Ovary (tissue), 7 donors: ENCODE measurements at regions not wholly inside any gene's neighbourhood (a gene's known extent, or its start where the extent isn't known, plus 50 kb on each side); places are given as distances from the start of the nearest gene placed in this dataset.

ENCODE experiments used
- DNase-seq, 5 donors: peaks; one replicate each; pipeline ENCODE4 v3.0.0-alpha.2; 2019 to 2020
- H3K27ac ChIP-seq, 2 donors: fragments of 200-600 bp; one replicate each; pipeline versions ENCODE4 v1.5.1 to v1.8.0; 2019 to 2022
- H3K27me3 ChIP-seq: fragments of 200-600 bp; one replicate; pipeline ENCODE4 v1.8.0; 2022
- H3K36me3 ChIP-seq: fragments of 200-600 bp; sonication (generic); one replicate; pipeline ENCODE4 v1.5.1; 2019
- H3K4me1 ChIP-seq: one replicate; pipeline ENCODE4 v1.8.1; 2013; ENCODE audit warnings: mild to moderate bottlenecking, moderate library complexity; ENCODE audit not compliant: insufficient read depth
- H3K4me3 ChIP-seq: fragments of 200-600 bp; sonication (generic); one replicate; pipeline ENCODE4 v1.5.1; 2017
- H3K9me3 ChIP-seq, 2 donors: fragments of 200-600 bp in 1 of 2; sonication (generic) in 1 of 2; one replicate each; pipeline versions ENCODE4 v1.5.1 to v1.8.1; 2013 to 2019; ENCODE audit warnings: mild to moderate bottlenecking in 1 of 2, moderate library complexity in 1 of 2
- CTCF ChIP-seq, 3 donors: fragments of 450-650 bp in 2 of 3; fragments of 200-600 bp in 1 of 3; IDR thresholded peaks; one replicate each; pipeline versions ENCODE4 v1.5.1 to v1.8.0; 2016 to 2022; ENCODE audit warnings: antibody characterized with exemption in 3 of 3, mild to moderate bottlenecking in 1 of 3
- EP300 ChIP-seq: sonication (generic); formaldehyde crosslinking; IDR thresholded peaks from one replicate; pipeline ENCODE4 v1.6.1; 2017; ENCODE audit warnings: antibody characterized with exemption
- POLR2A ChIP-seq: fragments of 450-650 bp; IDR thresholded peaks from one replicate; pipeline ENCODE4 v1.6.1; 2017; ENCODE audit warnings: antibody characterized with exemption, mild to moderate bottlenecking, moderate library complexity
- WGBS, 3 donors: extraction: QIAGEN DNeasy Blood & Tissue Kit in 1 of 3; methylation state at CpG; one replicate each; pipeline versions ENCODE4 v1.1.5 to v1.1.7; 2013 to 2017; 5-methylcytosine and 5-hydroxymethylcytosine counted together
- intact Hi-C, 4 donors: fragments of 100-400 bp; cut with DNase I; formaldehyde crosslinking; loops; one replicate each; pipeline versions ENCODE4 v1.11.0 to v1.15.1; 2022 to 2023
- donor health status: DM: no; HTN: no; CAD: no; lungs with moderate emphysema.
- donor health status: DM: no; HTN: no; CAD: no.
- donor health status: Bipolar disorder and iron deficiency.
- donor health status: DM: no; HTN: no; CAD: no.
- donor health status: DM: yes; HTN: yes; CAD: no.

- Histone ChIP-seq H3K4me3 (no peak overlapping the region), H3K36me3 (no peaks in the 10 kb centered on the region), H3K27me3 (no peaks in the 10 kb centered on the region), H3K9me3 (no peaks in the 10 kb centered on the region), H3K27ac (no peak overlapping the region), H3K4me1 (no peaks in the 10 kb centered on the region)
- no peak for DNase-seq
- WGBS, 3 donors = 47 to 58% (median 47%) methylated on average over 3 of the region's 3 CpGs
- intact Hi-C loops = no loop called here
- TF ChIP-seq CTCF (IDR thresholded peaks at IDR 0.05) = no peak
- no peak for TF ChIP-seq POLR2A
- TF ChIP-seq EP300 = no peak
Measured at GRCh38 chr1:87612956-87613355, 284.3 kb downstream of the LMO4 start.

GRCh38 chr1:87615491-87615890 is 286.8 kb downstream of the LMO4 start:
- DNase-seq = no peak
- H3K4me3 ChIP-seq = no peak overlapping the region
- TF ChIP-seq CTCF (IDR thresholded peaks at IDR 0.05) = no peak
- no peak for TF ChIP-seq EP300
- no peak for TF ChIP-seq POLR2A
- no peaks in the 10 kb centered on the region for H3K36me3 ChIP-seq
- WGBS, 3 donors = 78 to 82% (median 80%) methylated on average over 2 of the region's 2 CpGs
- intact Hi-C loops = no loop called here
- H3K27me3 ChIP-seq = no peaks in the 10 kb centered on the region
- no peak overlapping the region for H3K27ac ChIP-seq
- H3K4me1 ChIP-seq = no peaks in the 10 kb centered on the region
- no peaks in the 10 kb centered on the region for H3K9me3 ChIP-seq

- no peak overlapping the region for H3K27ac ChIP-seq
- no peak overlapping the region for H3K4me3 ChIP-seq
- H3K36me3 ChIP-seq = no peaks in the 10 kb centered on the region
- no peak for TF ChIP-seq EP300
- no peaks in the 10 kb centered on the region for H3K4me1 ChIP-seq
- intact Hi-C loops = no loop called here
- 53 to 77% (median 73%) methylated on average over 2 of the region's 2 CpGs for WGBS, 3 donors
- no peaks in the 10 kb centered on the region for H3K9me3 ChIP-seq
- no peak for DNase-seq
- H3K27me3 ChIP-seq = no peaks in the 10 kb centered on the region
Measured at GRCh38 chr1:87615901-87616300, 287.2 kb downstream of the LMO4 start.

GRCh38 chr1:87620807-87621206 is 292.1 kb downstream of the LMO4 start:
- Histone ChIP-seq H3K27ac (no peak overlapping the region), H3K36me3 (no peaks in the 10 kb centered on the region), H3K9me3 (no peaks in the 10 kb centered on the region), H3K4me3 (no peak overlapping the region), H3K27me3 (no peaks in the 10 kb centered on the region), H3K4me1 (no peaks in the 10 kb centered on the region)
- WGBS, 3 donors = 94 to 98% (median 96%) methylated on average over 2 of the region's 2 CpGs
- intact Hi-C loops = no loop called here
- DNase-seq = no peak
- TF ChIP-seq POLR2A (no peak), EP300 (no peak), CTCF (IDR thresholded peaks at IDR 0.05) (no peak)

- Histone ChIP-seq H3K27me3 (no peaks in the 10 kb centered on the region), H3K4me1 (no peaks in the 10 kb centered on the region), H3K27ac (no peak overlapping the region), H3K9me3 (no peaks in the 10 kb centered on the region), H3K4me3 (no peak overlapping the region), H3K36me3 (no peaks in the 10 kb centered on the region)
- TF ChIP-seq CTCF (IDR thresholded peaks at IDR 0.05) (no peak), POLR2A (no peak), EP300 (no peak)
- WGBS, 3 donors = 87 to 91% (median 87%) methylated on average over 1 of the region's 1 CpG
- no peak for DNase-seq
- intact Hi-C loops = no loop called here
Measured at GRCh38 chr1:87629673-87630072, 301.0 kb downstream of the LMO4 start.
